ENCODE measurements at regions not wholly inside any gene's neighbourhood (a gene's known extent, or its start where the extent isn't known, plus 50 kb on each side); places are given as distances from the start of the nearest gene placed in this dataset.

- Histone ChIP-seq H3K36me3 (ENCODE audit: control insufficient read depth in 4 of 4, insufficient read depth in 3 of 4, low read depth in 1 of 4, low read length in 3 of 4) (no peaks in the 10 kb centered on the region), H3K27ac (ENCODE audit: low read depth in 1 of 2, low read length in 2 of 2) (no peak overlapping the region), H3K9ac (ENCODE audit: low read depth in 1 of 2, low read length in 2 of 2) (no peak overlapping the region), H3K9me3 (ENCODE audit: control insufficient read depth in 4 of 4, low read length in 3 of 4) (peaks cover 0 to 7% (median 2%) of the 10 kb centered on the region in 4 donors), H3K4me3 (ENCODE audit: low read depth in 1 of 3, low read length in 3 of 3) (no peak overlapping the region), H3K4me1 (ENCODE audit: control insufficient read depth in 4 of 4, insufficient read depth in 4 of 4, low read length in 3 of 4) (no peaks in the 10 kb centered on the region), H3K27me3 (ENCODE audit: control insufficient read depth in 4 of 4, insufficient read depth in 4 of 4, low read length in 3 of 4) (peaks cover 0 to 11% (median 0%) of the 10 kb centered on the region in 4 donors)
- no peak for TF ChIP-seq ZBTB33 (IDR thresholded peaks at IDR 0.05)
- TF ChIP-seq YY1 (IDR thresholded peaks at IDR 0.05): no peak
- no peak for TF ChIP-seq SP1 (IDR thresholded peaks at IDR 0.05)
- TF ChIP-seq REST (IDR thresholded peaks at IDR 0.05): no peak
- no peak for TF ChIP-seq RAD21 (IDR thresholded peaks at IDR 0.05)
- DNase-seq (ENCODE audit: low spot score): no peak
- WGBS: 78% methylated on average over 2 of the region's 2 CpGs
Measured at GRCh38 chr10:128599030-128599429, 472.8 kb upstream of the MKI67 start.

GRCh38 chr10:128599538-128599937 lies 473.3 kb upstream of the MKI67 start:
- DNase-seq (ENCODE audit: low spot score): no peak
- H3K9me3 ChIP-seq (ENCODE audit: control insufficient read depth in 4 of 4, low read length in 3 of 4): peaks cover 0 to 2% (median under 1%) of the 10 kb centered on the region in 4 donors
- no peak overlapping the region for H3K4me3 ChIP-seq (ENCODE audit: low read depth in 1 of 3, low read length in 3 of 3)
- H3K27me3 ChIP-seq (ENCODE audit: control insufficient read depth in 4 of 4, insufficient read depth in 4 of 4, low read length in 3 of 4): peaks cover 0 to 11% (median 0%) of the 10 kb centered on the region in 4 donors
- no peak overlapping the region for H3K27ac ChIP-seq (ENCODE audit: low read depth in 1 of 2, low read length in 2 of 2)
- TF ChIP-seq MAX (IDR thresholded peaks at IDR 0.05) (no peak), TAF1 (conservative IDR thresholded peaks at IDR 0.05) (no peak), RAD21 (IDR thresholded peaks at IDR 0.05) (no peak), NR2F2 (IDR thresholded peaks at IDR 0.05) (no peak), EGR1 (IDR thresholded peaks at IDR 0.05; ENCODE audit: low read depth in 2 of 2) (no peak), CTCF (IDR thresholded peaks at IDR 0.05; ENCODE audit: low read depth, low read length, missing input control) (no peak), FOXA1 (IDR thresholded peaks at IDR 0.05) (no peak), ATF3 (IDR thresholded peaks at IDR 0.05) (no peak), JUND (IDR thresholded peaks at IDR 0.05) (no peak), FOXA2 (IDR thresholded peaks at IDR 0.05) (no peak)
- H3K36me3 ChIP-seq (ENCODE audit: control insufficient read depth in 4 of 4, insufficient read depth in 3 of 4, low read depth in 1 of 4, low read length in 3 of 4): no peaks in the 10 kb centered on the region
- WGBS: 88% methylated on average over 4 of the region's 4 CpGs
- H3K4me1 ChIP-seq (ENCODE audit: control insufficient read depth in 4 of 4, insufficient read depth in 4 of 4, low read length in 3 of 4): no peaks in the 10 kb centered on the region
- H3K9ac ChIP-seq (ENCODE audit: low read depth in 1 of 2, low read length in 2 of 2): no peak overlapping the region

Measured in liver (tissue), 8 donors.